ENCODE measurements at regions not wholly inside any gene's neighbourhood (a gene's known extent, or its start where the extent isn't known, plus 50 kb on each side); places are given as distances from the start of the nearest gene placed in this dataset.
A peak's percentile ranks its signal among the peaks of the same experiment; 100 is the strongest.

- intact Hi-C loops (cut with DNase I): loop anchor here (5.0 kb wide), 1 partner anchor 752 kb away; no protein-coding TSS in a partner anchor
- TF ChIP-seq POLR2A (IDR thresholded peaks at IDR 0.05) (no peak), CTCF (IDR thresholded peaks at IDR 0.05) (no peak)
- Histone ChIP-seq H3K27me3 (peaks cover 0 to 28% (median 0%) of the 10 kb centered on the region in 4 donors), H3K9me3 (no peaks in the 10 kb centered on the region), H3K4me1 (no peaks in the 10 kb centered on the region), H3K4me3 (no peak overlapping the region), H3K36me3 (no peaks in the 10 kb centered on the region), H3K27ac (no peak overlapping the region)
- no peak for DNase-seq
- WGBS, 2 donors: 57 to 58% methylated on average over 6 of the region's 6 CpGs
Measured at GRCh38 chr6:2354138-2354491, 108.7 kb upstream of the GMDS start.

- peaks cover 0 to 29% (median 0%) of the 10 kb centered on the region in 4 donors for H3K27me3 ChIP-seq
- no peaks in the 10 kb centered on the region for H3K4me1 ChIP-seq
- WGBS, 2 donors: 49 to 57% methylated on average over 10 of the region's 10 CpGs
- DNase-seq: no peak
- TF ChIP-seq CTCF (IDR thresholded peaks at IDR 0.05): peak in 5 of 6 experiments; percentile 73 to 89 (median 78)
- no peak for TF ChIP-seq POLR2A (IDR thresholded peaks at IDR 0.05)
- no peak overlapping the region for H3K4me3 ChIP-seq
- intact Hi-C loops (cut with DNase I): loop anchor here (5.0 kb wide), 1 partner anchor 751 kb away; no protein-coding TSS in a partner anchor
- no peaks in the 10 kb centered on the region for H3K9me3 ChIP-seq
- H3K36me3 ChIP-seq: no peaks in the 10 kb centered on the region
- no peak overlapping the region for H3K27ac ChIP-seq
Measured at GRCh38 chr6:2353412-2354137, 108.2 kb upstream of the GMDS start.

- Histone ChIP-seq H3K27me3 (peaks cover 0 to 46% (median 0%) of the 10 kb centered on the region in 4 donors), H3K27ac (peak overlapping the region in 1 of 4 donors; percentile 9), H3K4me1 (no peaks in the 10 kb centered on the region), H3K36me3 (no peaks in the 10 kb centered on the region), H3K4me3 (no peak overlapping the region), H3K9me3 (no peaks in the 10 kb centered on the region)
- no peak for DNase-seq
- intact Hi-C loops (cut with DNase I): loop anchor here (5.0 kb wide), 1 partner anchor 750 kb away; no protein-coding TSS in a partner anchor
- TF ChIP-seq POLR2A (IDR thresholded peaks at IDR 0.05): no peak
- TF ChIP-seq CTCF (IDR thresholded peaks at IDR 0.05): no peak
- WGBS, 2 donors: 69 to 80% methylated on average over 4 of the region's 4 CpGs
Measured at GRCh38 chr6:2351807-2352431, 106.5 kb upstream of the GMDS start.

GRCh38 chr6:2351090-2351489 lies 105.7 kb upstream of the GMDS start:
- no peak for DNase-seq
- Histone ChIP-seq H3K4me1 (no peaks in the 10 kb centered on the region), H3K36me3 (no peaks in the 10 kb centered on the region), H3K27me3 (peaks cover 0 to 49% (median 0%) of the 10 kb centered on the region in 4 donors), H3K4me3 (no peak overlapping the region), H3K27ac (no peak overlapping the region), H3K9me3 (no peaks in the 10 kb centered on the region)
- no peak for TF ChIP-seq POLR2A (IDR thresholded peaks at IDR 0.05)
- no peak for TF ChIP-seq CTCF (IDR thresholded peaks at IDR 0.05)
- intact Hi-C loops (cut with DNase I): loop anchor here (5.0 kb wide), 1 partner anchor 749 kb away; no protein-coding TSS in a partner anchor
- WGBS, 2 donors: 91 to 100% methylated on average over 5 of the region's 5 CpGs

- intact Hi-C loops (cut with DNase I): no loop called here
- Histone ChIP-seq H3K27ac (no peak overlapping the region), H3K4me3 (no peak overlapping the region), H3K36me3 (no peaks in the 10 kb centered on the region), H3K4me1 (peaks cover 0 to 6% (median 0%) of the 10 kb centered on the region in 3 donors), H3K9me3 (no peaks in the 10 kb centered on the region), H3K27me3 (peaks cover 0 to 59% (median 0%) of the 10 kb centered on the region in 4 donors)
- 88 to 89% methylated on average over 3 of the region's 3 CpGs for WGBS, 2 donors
- no peak for DNase-seq
- TF ChIP-seq POLR2A (IDR thresholded peaks at IDR 0.05) (no peak), CTCF (IDR thresholded peaks at IDR 0.05) (no peak)
Measured at GRCh38 chr6:2346078-2346477, 100.7 kb upstream of the GMDS start.
